GM20000 (cell line): ENCODE measurements at regions not wholly inside any gene's neighbourhood (a gene's known extent, or its start where the extent isn't known, plus 50 kb on each side); places are given as distances from the start of the nearest gene placed in this dataset.

Experiments
- DNase-seq: peaks from one replicate; pipeline ENCODE4 v3.0.0; 2012; ENCODE audit warnings: low spot score
- CTCF ChIP-seq: IDR thresholded peaks from 2 replicates; pipeline ENCODE4 v1.5.1; 2012; ENCODE audit warnings: mild to moderate bottlenecking, control low read depth; ENCODE audit errors: extremely low read depth, missing control alignments

- no peak for TF ChIP-seq CTCF
- DNase-seq: no peak
These were observed 116.1 kb upstream of the TNC start for GRCh38 chr9:115234094-115234493.

- DNase-seq: no peak
These were observed 117.3 kb upstream of the TNC start for GRCh38 chr9:115235221-115235620.

GRCh38 chr9:115237385-115237998 lies 119.5 kb upstream of the TNC start:
- DNase-seq: no peak
- TF ChIP-seq CTCF: no peak

More at GRCh38 chr9:115235221-115235620, 117.3 kb upstream of the TNC start:
- TF ChIP-seq CTCF: no peak

- no peak for DNase-seq
- TF ChIP-seq CTCF: no peak
These were observed 122.7 kb upstream of the TNC start for GRCh38 chr9:115240676-115241075.

- TF ChIP-seq CTCF: no peak
- no peak for DNase-seq
These were observed 123.7 kb upstream of the TNC start for GRCh38 chr9:115241641-115242040.

- DNase-seq: no peak
- no peak for TF ChIP-seq CTCF
These were observed 131.5 kb upstream of the TNC start for GRCh38 chr9:115249488-115249887.

GRCh38 chr9:115250621-115251032 lies 132.7 kb upstream of the TNC start:
- TF ChIP-seq CTCF: no peak
- no peak for DNase-seq
